Ovary (tissue), 7 donors: ENCODE measurements at regions not wholly inside any gene's neighbourhood (a gene's known extent, or its start where the extent isn't known, plus 50 kb on each side); places are given as distances from the start of the nearest gene placed in this dataset.

Experiments used
- DNase-seq, 5 donors: peaks; one replicate each; pipeline ENCODE4 v3.0.0-alpha.2; 2019 to 2020
- H3K27ac ChIP-seq, 2 donors: fragments of 200-600 bp; one replicate each; pipeline versions ENCODE4 v1.5.1 to v1.8.0; 2019 to 2022
- H3K27me3 ChIP-seq: fragments of 200-600 bp; one replicate; pipeline ENCODE4 v1.8.0; 2022
- H3K36me3 ChIP-seq: fragments of 200-600 bp; sonication (generic); one replicate; pipeline ENCODE4 v1.5.1; 2019
- H3K4me1 ChIP-seq: one replicate; pipeline ENCODE4 v1.8.1; 2013; ENCODE audit warnings: mild to moderate bottlenecking, moderate library complexity; ENCODE audit not compliant: insufficient read depth
- H3K4me3 ChIP-seq: fragments of 200-600 bp; sonication (generic); one replicate; pipeline ENCODE4 v1.5.1; 2017
- H3K9me3 ChIP-seq, 2 donors: fragments of 200-600 bp in 1 of 2; sonication (generic) in 1 of 2; one replicate each; pipeline versions ENCODE4 v1.5.1 to v1.8.1; 2013 to 2019; ENCODE audit warnings: mild to moderate bottlenecking in 1 of 2, moderate library complexity in 1 of 2
- CTCF ChIP-seq, 3 donors: fragments of 450-650 bp in 2 of 3; fragments of 200-600 bp in 1 of 3; IDR thresholded peaks; one replicate each; pipeline versions ENCODE4 v1.5.1 to v1.8.0; 2016 to 2022; ENCODE audit warnings: antibody characterized with exemption in 3 of 3, mild to moderate bottlenecking in 1 of 3
- EP300 ChIP-seq: sonication (generic); formaldehyde crosslinking; IDR thresholded peaks from one replicate; pipeline ENCODE4 v1.6.1; 2017; ENCODE audit warnings: antibody characterized with exemption
- POLR2A ChIP-seq: fragments of 450-650 bp; IDR thresholded peaks from one replicate; pipeline ENCODE4 v1.6.1; 2017; ENCODE audit warnings: antibody characterized with exemption, mild to moderate bottlenecking, moderate library complexity
- WGBS, 3 donors: extraction: QIAGEN DNeasy Blood & Tissue Kit in 1 of 3; methylation state at CpG; one replicate each; pipeline versions ENCODE4 v1.1.5 to v1.1.7; 2013 to 2017; 5-methylcytosine and 5-hydroxymethylcytosine counted together
- intact Hi-C, 4 donors: fragments of 100-400 bp; cut with DNase I; formaldehyde crosslinking; loops; one replicate each; pipeline versions ENCODE4 v1.11.0 to v1.15.1; 2022 to 2023
- donor health status: DM: no; HTN: no; CAD: no; lungs with moderate emphysema.
- donor health status: DM: no; HTN: no; CAD: no.
- donor health status: Bipolar disorder and iron deficiency.
- donor health status: DM: no; HTN: no; CAD: no.
- donor health status: DM: yes; HTN: yes; CAD: no.

DNA sequence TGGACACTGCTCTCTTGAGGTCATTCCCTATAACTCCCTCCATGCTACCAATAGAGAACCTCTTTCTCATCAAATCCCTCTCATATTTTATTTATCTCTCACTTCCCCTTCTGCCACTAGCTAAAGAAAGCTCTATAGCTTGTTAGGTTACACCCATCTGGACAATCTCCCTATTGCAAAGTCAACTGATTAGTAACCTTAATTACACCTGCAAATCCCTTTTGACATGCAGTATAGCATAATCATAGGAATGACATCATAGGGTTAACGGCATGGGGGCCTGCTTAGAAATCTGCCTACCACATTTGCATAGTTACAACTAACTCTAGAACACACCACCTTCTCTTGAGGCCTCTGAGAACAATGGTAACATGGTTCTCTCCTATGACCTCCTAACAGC lies 181.2 kb downstream of the EMP1 start:
- no peak overlapping the region for H3K27ac ChIP-seq
- H3K9me3 ChIP-seq: no peaks in the 10 kb centered on the region
- intact Hi-C loops: no loop called here
- no peak overlapping the region for H3K4me3 ChIP-seq
- H3K27me3 ChIP-seq: no peaks in the 10 kb centered on the region
- TF ChIP-seq CTCF (IDR thresholded peaks at IDR 0.05) (no peak), EP300 (no peak), POLR2A (no peak)
- WGBS, 3 donors: 71 to 77% (median 74%) methylated on average over 1 of the region's 1 CpG
- H3K4me1 ChIP-seq: no peaks in the 10 kb centered on the region
- DNase-seq: no peak
- H3K36me3 ChIP-seq: no peaks in the 10 kb centered on the region

- H3K36me3 ChIP-seq: no peaks in the 10 kb centered on the region
- DNase-seq: no peak
- H3K9me3 ChIP-seq: no peaks in the 10 kb centered on the region
- H3K4me1 ChIP-seq: no peaks in the 10 kb centered on the region
- no peaks in the 10 kb centered on the region for H3K27me3 ChIP-seq
- intact Hi-C loops: no loop called here
- no peak overlapping the region for H3K27ac ChIP-seq
- WGBS, 3 donors: 84 to 90% (median 85%) methylated on average over 7 of the region's 7 CpGs
- TF ChIP-seq EP300: no peak
- TF ChIP-seq CTCF (IDR thresholded peaks at IDR 0.05): no peak
- no peak for TF ChIP-seq POLR2A
- H3K4me3 ChIP-seq: no peak overlapping the region
Observed at GRCh38 chr12:13376610-13377373, 180.3 kb downstream of the EMP1 start.

- intact Hi-C loops: no loop called here
- no peak for DNase-seq
- H3K4me3 ChIP-seq: no peak overlapping the region
- no peak for TF ChIP-seq EP300
- TF ChIP-seq POLR2A: no peak
- TF ChIP-seq CTCF (IDR thresholded peaks at IDR 0.05): no peak
- H3K27ac ChIP-seq: no peak overlapping the region
- no peaks in the 10 kb centered on the region for H3K36me3 ChIP-seq
- no peaks in the 10 kb centered on the region for H3K9me3 ChIP-seq
- no peaks in the 10 kb centered on the region for H3K4me1 ChIP-seq
- H3K27me3 ChIP-seq: no peaks in the 10 kb centered on the region
- 44 to 53% (median 52%) methylated on average over 2 of the region's 2 CpGs for WGBS, 3 donors
Observed at GRCh38 chr12:13375583-13376345, 179.2 kb downstream of the EMP1 start.

- intact Hi-C loops: no loop called here
- Histone ChIP-seq H3K4me3 (no peak overlapping the region), H3K4me1 (no peaks in the 10 kb centered on the region), H3K27me3 (no peaks in the 10 kb centered on the region), H3K36me3 (no peaks in the 10 kb centered on the region), H3K9me3 (no peaks in the 10 kb centered on the region), H3K27ac (no peak overlapping the region)
- no peak for TF ChIP-seq CTCF (IDR thresholded peaks at IDR 0.05)
- no peak for TF ChIP-seq POLR2A
- no peak for TF ChIP-seq EP300
- DNase-seq: no peak
- WGBS, 3 donors: 34 to 44% (median 44%) methylated on average over 5 of the region's 5 CpGs
Observed at GRCh38 chr12:13374793-13375192, 178.3 kb downstream of the EMP1 start.
